ENCODE measurements at regions not wholly inside any gene's neighbourhood (a gene's known extent, or its start where the extent isn't known, plus 50 kb on each side); places are given as distances from the start of the nearest gene placed in this dataset.
"Not testable (repeated sequence)": the region's sequence is repeated elsewhere in the genome, so short reads cannot be mapped to it uniquely, and the experiment has no call there.

- no peak for DNase-seq (ENCODE audit: low read depth in 1 of 2, low spot score in 1 of 2)
- no peak for TF ChIP-seq CTCF (IDR thresholded peaks at IDR 0.05; ENCODE audit: low read depth, low read length)
These were observed 591.5 kb upstream of the ANKRD30A start for GRCh38 chr10:36533861-36534260.

GRCh38 chr10:36533316-36533715 is 592.1 kb upstream of the ANKRD30A start:
- no peak for DNase-seq (ENCODE audit: low read depth in 1 of 2, low spot score in 1 of 2)

More at GRCh38 chr10:36533861-36534260, 591.5 kb upstream of the ANKRD30A start:
- Histone ChIP-seq H3K9me3 (ENCODE audit: low read depth) (no peaks in the 10 kb centered on the region), H3K4me3 (no peak overlapping the region), H3K27ac (no peak overlapping the region), H3K36me3 (no peaks in the 10 kb centered on the region), H3K27me3 (no peaks in the 10 kb centered on the region), H3K4me1 (ENCODE audit: low read depth) (no peaks in the 10 kb centered on the region)

GRCh38 chr10:36531621-36532020 is 593.8 kb upstream of the ANKRD30A start:
- DNase-seq (ENCODE audit: low read depth in 1 of 2, low spot score in 1 of 2) = no peak

More at GRCh38 chr10:36533316-36533715, 592.1 kb upstream of the ANKRD30A start:
- Histone ChIP-seq H3K27ac (no peak overlapping the region), H3K9me3 (ENCODE audit: low read depth) (no peaks in the 10 kb centered on the region), H3K4me3 (no peak overlapping the region), H3K27me3 (no peaks in the 10 kb centered on the region), H3K36me3 (no peaks in the 10 kb centered on the region), H3K4me1 (ENCODE audit: low read depth) (no peaks in the 10 kb centered on the region)
- TF ChIP-seq CTCF (IDR thresholded peaks at IDR 0.05; ENCODE audit: low read depth, low read length) = no peak

GRCh38 chr10:36526033-36526432 is 599.4 kb upstream of the ANKRD30A start:
- no peaks in the 10 kb centered on the region for H3K9me3 ChIP-seq (ENCODE audit: low read depth)
- no peak for TF ChIP-seq CTCF (IDR thresholded peaks at IDR 0.05; ENCODE audit: low read depth, low read length)
- no peak overlapping the region for H3K4me3 ChIP-seq
- no peak overlapping the region for H3K27ac ChIP-seq
- no peak for DNase-seq (ENCODE audit: low read depth in 1 of 2, low spot score in 1 of 2)
- H3K4me1 ChIP-seq (ENCODE audit: low read depth) = no peaks in the 10 kb centered on the region
- H3K27me3 ChIP-seq = no peaks in the 10 kb centered on the region
- H3K36me3 ChIP-seq = no peaks in the 10 kb centered on the region

More at GRCh38 chr10:36531621-36532020, 593.8 kb upstream of the ANKRD30A start:
- Histone ChIP-seq H3K36me3 (no peaks in the 10 kb centered on the region), H3K4me1 (ENCODE audit: low read depth) (no peaks in the 10 kb centered on the region), H3K9me3 (ENCODE audit: low read depth) (no peaks in the 10 kb centered on the region), H3K27ac (no peak overlapping the region), H3K27me3 (no peaks in the 10 kb centered on the region), H3K4me3 (no peak overlapping the region)
- TF ChIP-seq CTCF (IDR thresholded peaks at IDR 0.05; ENCODE audit: low read depth, low read length) = no peak

- H3K9me3 ChIP-seq (ENCODE audit: low read depth); DNase-seq (ENCODE audit: low read depth in 1 of 2, low spot score in 1 of 2); H3K27me3 ChIP-seq; H3K27ac ChIP-seq; H3K4me3 ChIP-seq; H3K4me1 ChIP-seq (ENCODE audit: low read depth); H3K36me3 ChIP-seq: not testable (repeated sequence)
These were observed 601.3 kb upstream of the ANKRD30A start for GRCh38 chr10:36524126-36524525.

GRCh38 chr10:36519909-36520308 is 605.5 kb upstream of the ANKRD30A start:
- DNase-seq (ENCODE audit: low read depth in 1 of 2, low spot score in 1 of 2) = no peak
- Histone ChIP-seq H3K9me3 (ENCODE audit: low read depth) (no peaks in the 10 kb centered on the region), H3K36me3 (no peaks in the 10 kb centered on the region), H3K27me3 (no peaks in the 10 kb centered on the region), H3K27ac (no peak overlapping the region), H3K4me1 (ENCODE audit: low read depth) (no peaks in the 10 kb centered on the region), H3K4me3 (no peak overlapping the region)
- TF ChIP-seq CTCF (IDR thresholded peaks at IDR 0.05; ENCODE audit: low read depth, low read length) = no peak
